GM18508 (cell line): ENCODE measurements at regions not wholly inside any gene's neighbourhood (a gene's known extent, or its start where the extent isn't known, plus 50 kb on each side); places are given as distances from the start of the nearest gene placed in this dataset.
"Not testable (repeated sequence)": the region's sequence is repeated elsewhere in the genome, so short reads cannot be mapped to it uniquely, and the experiment has no call there.

Source experiments
- ATAC-seq: cut with Tn5 transposase; IDR thresholded peaks from one replicate; pipeline ENCODE4 v1.9.1; 2021; ENCODE audit warnings: moderate number of reproducible peaks; ENCODE audit not compliant: insufficient read depth, unreplicated experiment

- ATAC-seq = no peak
Observed at GRCh38 chr1:73327998-73328397, 870.0 kb downstream of the LRRIQ3 start.

GRCh38 chr1:73327180-73327793 is 870.7 kb downstream of the LRRIQ3 start:
- ATAC-seq = no peak

- no peak for ATAC-seq
Observed at GRCh38 chr1:73326663-73327062, 871.3 kb downstream of the LRRIQ3 start.

GRCh38 chr1:73310797-73311381 is 887.1 kb downstream of the LRRIQ3 start:
- ATAC-seq = no peak

- no peak for ATAC-seq
Observed at GRCh38 chr1:73306899-73307555, 890.9 kb downstream of the LRRIQ3 start.

GRCh38 chr1:73273886-73274285 is 924.1 kb downstream of the LRRIQ3 start:
- ATAC-seq = no peak

- not testable (repeated sequence) for ATAC-seq
Observed at GRCh38 chr1:73245196-73245595, 952.8 kb downstream of the LRRIQ3 start.

GRCh38 chr1:73218995-73219546 is 936.7 kb upstream of the NEGR1 start:
- ATAC-seq = no peak

GRCh38 chr1:73205294-73205973 is 923.1 kb upstream of the NEGR1 start:
- ATAC-seq = no peak

GRCh38 chr1:73197972-73198371 is 915.6 kb upstream of the NEGR1 start:
- ATAC-seq = no peak

GRCh38 chr1:73194965-73195364 is 912.6 kb upstream of the NEGR1 start:
- no peak for ATAC-seq

- not testable (repeated sequence) for ATAC-seq
Observed at GRCh38 chr1:73183581-73183980, 901.2 kb upstream of the NEGR1 start.

GRCh38 chr1:73181190-73181540 is 898.8 kb upstream of the NEGR1 start:
- no peak for ATAC-seq

GRCh38 chr1:73180397-73181189 is 898.3 kb upstream of the NEGR1 start:
- no peak for ATAC-seq

- no peak for ATAC-seq
Observed at GRCh38 chr1:73176902-73177301, 894.6 kb upstream of the NEGR1 start.

GRCh38 chr1:73167009-73167657 is 884.8 kb upstream of the NEGR1 start:
- no peak for ATAC-seq

- no peak for ATAC-seq
Observed at GRCh38 chr1:73162564-73162963, 880.2 kb upstream of the NEGR1 start.

- ATAC-seq = no peak
Observed at GRCh38 chr1:73161418-73161817, 879.1 kb upstream of the NEGR1 start.

GRCh38 chr1:73160759-73161158 is 878.4 kb upstream of the NEGR1 start:
- no peak for ATAC-seq

GRCh38 chr1:73144311-73144710 is 862.0 kb upstream of the NEGR1 start:
- no peak for ATAC-seq
